Hepatocyte (in vitro differentiated cells): ENCODE measurements at regions not wholly inside any gene's neighbourhood (a gene's known extent, or its start where the extent isn't known, plus 50 kb on each side); places are given as distances from the start of the nearest gene placed in this dataset.

Experiments
- EZH2 ChIP-seq: fragments of 200-600 bp; sonication (generic); IDR thresholded peaks from 2 replicates; pipeline ENCODE4 v1.6.1; 2016; ENCODE audit warnings: antibody characterized with exemption, mild to moderate bottlenecking, borderline replicate concordance
- TF ChIP-seq, protein P1 (sequence below): fragments of 200-600 bp; sonication (generic); IDR thresholded peaks from 2 replicates; pipeline ENCODE4 v1.5.1; 2016; ENCODE audit warnings: antibody characterized with exemption, mild to moderate bottlenecking; ENCODE audit not compliant: poor library complexity

GRCh38 chr5:152315942-152316341 lies 89.1 kb downstream of the NMUR2 start:
- TF ChIP-seq, protein P1, sequence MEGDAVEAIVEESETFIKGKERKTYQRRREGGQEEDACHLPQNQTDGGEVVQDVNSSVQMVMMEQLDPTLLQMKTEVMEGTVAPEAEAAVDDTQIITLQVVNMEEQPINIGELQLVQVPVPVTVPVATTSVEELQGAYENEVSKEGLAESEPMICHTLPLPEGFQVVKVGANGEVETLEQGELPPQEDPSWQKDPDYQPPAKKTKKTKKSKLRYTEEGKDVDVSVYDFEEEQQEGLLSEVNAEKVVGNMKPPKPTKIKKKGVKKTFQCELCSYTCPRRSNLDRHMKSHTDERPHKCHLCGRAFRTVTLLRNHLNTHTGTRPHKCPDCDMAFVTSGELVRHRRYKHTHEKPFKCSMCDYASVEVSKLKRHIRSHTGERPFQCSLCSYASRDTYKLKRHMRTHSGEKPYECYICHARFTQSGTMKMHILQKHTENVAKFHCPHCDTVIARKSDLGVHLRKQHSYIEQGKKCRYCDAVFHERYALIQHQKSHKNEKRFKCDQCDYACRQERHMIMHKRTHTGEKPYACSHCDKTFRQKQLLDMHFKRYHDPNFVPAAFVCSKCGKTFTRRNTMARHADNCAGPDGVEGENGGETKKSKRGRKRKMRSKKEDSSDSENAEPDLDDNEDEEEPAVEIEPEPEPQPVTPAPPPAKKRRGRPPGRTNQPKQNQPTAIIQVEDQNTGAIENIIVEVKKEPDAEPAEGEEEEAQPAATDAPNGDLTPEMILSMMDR, result no peak
- TF ChIP-seq EZH2, result no peak
